Hematopoietic multipotent progenitor cell treated with erythropoietin and hydrocortisone succinate and interleukin-3 and kit ligand, for 15 days (in vitro differentiated cells): ENCODE measurements at regions not wholly inside any gene's neighbourhood (a gene's known extent, or its start where the extent isn't known, plus 50 kb on each side); places are given as distances from the start of the nearest gene placed in this dataset.
"Not testable (repeated sequence)": the region's sequence is repeated elsewhere in the genome, so short reads cannot be mapped to it uniquely, and the experiment has no call there.

ENCODE experiments used
- DNase-seq: peaks from one replicate; pipeline ENCODE4 v3.0.0-alpha.2; 2015; ENCODE audit warnings: low spot score

DNA sequence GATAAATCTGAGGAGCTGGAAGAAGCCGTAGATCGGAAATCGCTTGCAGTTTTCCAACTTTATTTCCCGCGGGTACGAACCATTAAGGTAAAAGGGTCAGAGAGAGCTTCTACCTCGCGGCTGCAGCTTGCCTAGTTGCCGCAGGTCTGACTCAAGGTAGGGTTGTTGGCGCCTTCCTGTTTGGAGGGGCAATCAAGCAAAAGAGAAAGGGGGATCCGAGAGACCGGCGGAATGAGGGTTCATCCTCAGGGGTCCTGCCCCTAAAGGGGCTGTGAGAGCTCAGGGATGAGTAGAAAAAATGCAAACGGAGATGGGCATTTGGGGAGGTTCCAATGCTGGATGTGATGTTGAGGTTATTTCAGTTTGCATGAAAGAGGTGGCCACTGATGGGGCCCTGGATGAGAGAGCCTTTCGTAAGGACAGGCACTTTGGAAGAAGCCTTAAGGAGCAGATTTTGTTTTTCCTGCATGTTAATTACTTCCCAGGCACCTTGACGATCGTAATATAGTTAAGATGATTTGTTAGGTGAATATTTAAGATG, 265.4 kb downstream of the CGGBP1 start:
- DNase-seq = no peak

GRCh38 chr3:87792534-87793336, 266.1 kb downstream of the CGGBP1 start, which contains the start of gene HTR1F:
HTR1F (plus strand) TSS chr3:87792706.
- DNase-seq = no peak

DNA sequence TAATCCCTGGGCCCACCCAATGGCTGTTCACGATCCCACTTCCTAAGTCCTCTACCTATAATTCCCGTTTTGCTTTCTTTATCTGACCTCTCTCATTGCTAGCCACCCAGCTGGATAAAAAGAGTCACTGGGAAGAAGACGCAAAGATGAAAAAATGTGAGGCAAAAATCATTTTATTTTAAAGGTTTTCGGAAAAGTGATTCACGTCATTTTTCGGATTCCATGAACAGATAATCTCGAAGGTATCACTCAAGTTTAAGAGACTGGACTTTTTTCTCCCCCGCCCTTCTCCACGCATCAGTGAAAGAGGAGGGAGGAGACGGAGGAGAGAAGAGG, 266.6 kb downstream of the CGGBP1 start:
- DNase-seq = no peak

GRCh38 chr3:87791248-87792027, 267.4 kb downstream of the CGGBP1 start:
- DNase-seq = no peak

DNA sequence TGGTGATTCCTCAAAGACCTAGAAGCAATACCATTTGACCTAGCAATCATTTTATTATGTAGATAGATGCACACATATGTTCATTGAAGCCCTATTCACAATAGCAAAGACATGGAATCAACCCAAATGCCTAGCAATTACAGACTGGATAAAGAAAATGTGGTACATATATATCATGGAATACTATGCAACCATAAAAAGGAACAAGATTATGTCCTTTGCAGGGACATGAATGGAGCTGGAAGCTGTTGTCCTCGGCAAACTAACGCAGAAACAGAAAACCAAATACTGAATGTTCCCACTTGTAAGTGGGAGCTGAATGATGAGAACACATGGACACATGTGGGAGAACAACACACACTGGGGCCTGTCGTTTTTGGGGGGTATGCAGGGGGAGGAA, 269.8 kb downstream of the CGGBP1 start:
- not testable (repeated sequence) for DNase-seq

- no peak for DNase-seq
These were observed 270.3 kb downstream of the CGGBP1 start for GRCh38 chr3:87788516-87788915.

DNA sequence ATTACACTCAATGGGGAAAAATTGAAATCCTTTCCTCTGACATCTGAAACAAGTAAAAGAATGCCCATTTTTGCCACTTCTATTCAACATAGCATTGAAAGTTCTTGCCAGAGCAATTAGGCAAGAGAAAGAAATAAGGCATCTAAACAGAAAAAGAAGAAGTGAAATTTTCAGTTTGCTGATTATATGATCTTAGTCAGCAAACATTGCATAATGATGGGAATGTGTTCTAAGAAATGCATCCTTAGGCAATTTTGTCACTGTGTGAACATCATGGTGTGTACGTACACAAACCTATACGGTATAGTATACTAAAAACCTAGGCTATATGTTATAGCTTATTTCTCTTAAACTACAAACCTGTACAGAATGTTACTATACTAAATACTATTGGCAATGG, 278.0 kb downstream of the CGGBP1 start:
- DNase-seq = no peak

GRCh38 chr3:87778876-87779275, 279.9 kb downstream of the CGGBP1 start:
- no peak for DNase-seq

DNA sequence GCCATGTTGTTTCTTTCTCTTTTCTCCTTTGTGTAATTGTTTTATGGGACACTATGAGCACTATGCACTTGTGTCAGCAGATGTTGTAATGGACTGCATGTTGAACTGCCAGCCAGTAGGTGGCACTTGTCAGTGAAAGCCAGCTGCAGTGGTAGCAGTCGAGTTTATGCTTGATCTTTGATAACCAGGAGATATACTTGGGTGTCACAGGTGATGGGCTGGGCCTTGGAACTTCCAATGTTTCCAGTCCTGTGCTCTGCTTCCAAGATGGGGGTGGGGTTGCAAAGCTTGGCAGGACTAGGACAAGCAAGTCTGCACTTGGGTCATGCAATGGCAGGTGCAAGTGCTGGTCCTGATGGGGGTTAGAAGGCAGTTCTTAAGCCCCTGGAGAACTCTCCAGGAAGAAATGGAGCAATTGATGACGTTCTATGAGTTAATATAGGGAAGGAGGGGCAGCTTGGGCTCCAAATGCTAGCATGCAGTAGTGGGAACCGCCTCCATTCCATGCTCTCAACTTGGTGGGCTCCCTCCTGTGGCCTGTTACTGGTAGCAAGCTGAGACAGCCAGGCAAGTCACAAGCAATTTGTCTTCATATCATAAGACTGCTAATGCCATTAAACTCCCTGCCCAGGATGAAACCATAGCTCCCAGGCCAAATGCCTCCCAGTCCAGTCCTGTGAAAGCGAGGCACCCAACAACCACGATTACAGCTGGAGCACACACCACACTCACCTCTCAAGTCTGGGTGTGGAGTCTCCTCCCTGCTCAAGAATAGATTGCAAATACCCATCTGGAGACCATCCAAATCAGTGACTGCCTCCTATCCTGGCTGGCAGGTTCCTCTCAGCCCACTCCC, 287.2 kb downstream of the CGGBP1 start:
- peak; percentile 37 for DNase-seq

GRCh38 chr3:87766721-87767120, 292.1 kb downstream of the CGGBP1 start:
- no peak for DNase-seq

- no peak for DNase-seq
These were observed 293.5 kb downstream of the CGGBP1 start for GRCh38 chr3:87765256-87765655.

GRCh38 chr3:87761795-87762194, 297.0 kb downstream of the CGGBP1 start:
- no peak for DNase-seq

DNA sequence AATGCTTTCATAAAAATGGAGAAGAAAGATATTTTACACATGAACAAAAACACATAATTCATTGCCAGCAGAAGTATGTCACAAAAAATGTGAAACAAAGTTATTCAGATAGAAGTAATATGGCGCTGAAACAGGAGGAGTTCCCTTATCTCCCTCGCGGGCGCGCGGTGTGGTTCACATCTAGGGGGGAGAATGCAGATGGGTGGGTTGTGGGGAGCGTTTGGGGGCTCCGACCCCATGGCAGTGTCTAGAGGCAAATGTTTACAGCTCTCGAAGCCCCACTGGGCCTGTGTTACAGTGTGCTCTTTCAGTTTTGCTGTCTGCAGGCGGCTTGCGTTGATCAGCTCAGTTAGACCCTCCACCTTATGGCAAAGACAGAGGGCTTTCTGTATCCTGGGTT, 297.5 kb downstream of the CGGBP1 start:
- no peak for DNase-seq

DNA sequence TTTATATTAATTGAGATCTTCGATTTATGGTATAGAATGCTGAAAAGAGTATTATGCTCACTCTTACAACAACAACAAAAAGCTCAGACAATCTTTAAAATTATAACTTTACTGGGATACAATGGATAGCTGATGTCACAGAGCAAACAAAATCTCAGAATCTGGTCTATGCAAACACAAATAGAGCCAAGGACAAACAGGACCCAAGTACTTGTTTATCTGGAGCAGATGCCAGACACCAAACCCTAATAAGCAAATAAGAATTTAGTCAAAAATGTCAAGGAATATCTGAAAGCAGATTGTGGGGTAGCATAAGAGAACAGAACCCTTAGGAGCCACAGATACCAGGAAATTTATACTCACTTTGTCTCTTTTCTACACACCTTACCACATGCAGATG, 302.2 kb downstream of the CGGBP1 start:
- DNase-seq = no peak

DNA sequence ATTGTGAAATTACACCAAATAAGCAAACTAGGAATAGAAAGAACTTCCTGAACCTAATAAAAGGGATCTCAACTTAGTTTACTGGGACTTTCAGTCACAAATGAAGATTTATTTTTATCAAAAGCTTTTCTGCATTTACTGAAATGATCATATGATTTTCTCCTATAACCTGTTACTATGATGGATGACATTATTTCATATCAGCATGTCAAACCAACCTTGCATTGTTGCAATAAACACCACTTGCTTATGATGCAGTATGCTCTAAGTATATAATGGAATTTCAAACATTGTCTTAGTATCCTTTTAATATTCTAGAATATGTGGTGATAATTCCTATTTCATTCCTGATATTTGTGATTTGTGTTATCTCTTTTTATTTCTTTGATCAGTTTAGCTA, 303.0 kb downstream of the CGGBP1 start:
- no peak for DNase-seq

GRCh38 chr3:87742250-87742649, 316.6 kb downstream of the CGGBP1 start:
- DNase-seq = no peak

GRCh38 chr3:87740894-87741293, 317.9 kb downstream of the CGGBP1 start:
- not testable (repeated sequence) for DNase-seq

DNA sequence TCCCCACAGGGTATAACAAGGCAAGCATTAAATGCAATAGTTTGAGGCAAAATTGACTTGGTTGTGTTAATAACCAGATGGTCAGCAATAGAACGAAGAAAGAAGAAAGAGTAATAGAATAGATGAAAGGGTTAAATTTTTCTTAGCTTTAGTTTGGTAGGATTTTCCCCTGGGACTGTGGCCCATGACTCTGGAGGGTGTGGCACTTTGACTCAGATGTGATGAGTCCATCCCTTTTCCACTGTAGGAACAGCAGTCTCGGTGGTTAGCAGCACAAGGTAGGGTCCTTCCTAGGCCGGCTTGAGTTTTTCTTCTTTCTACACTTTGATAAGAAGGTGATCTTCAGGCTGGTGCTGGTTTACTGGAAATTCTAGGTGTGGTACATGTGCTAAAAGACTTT, 321.0 kb downstream of the CGGBP1 start:
- not testable (repeated sequence) for DNase-seq

GRCh38 chr3:87733671-87734367, 325.0 kb downstream of the CGGBP1 start:
- DNase-seq = no peak

DNA sequence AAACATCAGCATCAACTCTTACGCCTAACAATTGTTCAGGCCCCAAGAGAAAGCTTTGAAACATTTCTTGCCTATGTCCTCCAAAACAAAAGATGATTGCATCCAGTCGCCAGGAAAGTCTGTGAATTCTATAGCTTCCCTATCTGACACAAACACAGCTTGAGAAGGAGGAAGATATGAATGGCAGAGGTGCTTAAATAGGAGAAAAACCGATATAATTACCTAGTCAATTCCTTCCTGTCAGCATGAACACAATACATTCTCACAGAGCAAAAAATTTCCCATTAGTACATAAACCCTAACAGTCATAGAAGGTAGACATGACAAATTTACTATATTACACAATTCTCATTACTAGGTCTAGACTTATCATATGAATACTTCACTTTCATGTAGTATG, 326.5 kb downstream of the CGGBP1 start:
- DNase-seq = no peak

DNA sequence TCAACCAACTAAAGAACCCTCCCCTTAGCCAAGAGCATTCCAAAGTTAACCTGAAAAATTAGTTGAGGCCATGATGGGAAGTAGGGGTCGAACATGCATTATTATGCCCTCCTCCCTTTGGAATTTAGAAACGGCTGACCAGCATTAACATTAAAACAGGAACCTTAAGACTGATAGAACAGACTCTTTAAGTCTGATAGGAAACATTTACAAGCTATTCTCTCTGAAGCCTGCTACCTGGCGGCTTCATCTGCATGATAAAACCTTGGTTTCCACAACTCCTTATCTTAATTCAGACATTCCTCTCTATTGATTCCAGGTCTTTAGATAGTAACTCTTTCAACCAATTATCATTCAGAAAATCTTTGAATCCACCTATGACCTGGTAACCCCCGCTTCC, 331.0 kb downstream of the CGGBP1 start:
- DNase-seq = no peak

- no peak for DNase-seq
These were observed 339.7 kb downstream of the CGGBP1 start for GRCh38 chr3:87719060-87719459.
